ENCODE measurements at regions not wholly inside any gene's neighbourhood (a gene's known extent, or its start where the extent isn't known, plus 50 kb on each side); places are given as distances from the start of the nearest gene placed in this dataset.

DNA sequence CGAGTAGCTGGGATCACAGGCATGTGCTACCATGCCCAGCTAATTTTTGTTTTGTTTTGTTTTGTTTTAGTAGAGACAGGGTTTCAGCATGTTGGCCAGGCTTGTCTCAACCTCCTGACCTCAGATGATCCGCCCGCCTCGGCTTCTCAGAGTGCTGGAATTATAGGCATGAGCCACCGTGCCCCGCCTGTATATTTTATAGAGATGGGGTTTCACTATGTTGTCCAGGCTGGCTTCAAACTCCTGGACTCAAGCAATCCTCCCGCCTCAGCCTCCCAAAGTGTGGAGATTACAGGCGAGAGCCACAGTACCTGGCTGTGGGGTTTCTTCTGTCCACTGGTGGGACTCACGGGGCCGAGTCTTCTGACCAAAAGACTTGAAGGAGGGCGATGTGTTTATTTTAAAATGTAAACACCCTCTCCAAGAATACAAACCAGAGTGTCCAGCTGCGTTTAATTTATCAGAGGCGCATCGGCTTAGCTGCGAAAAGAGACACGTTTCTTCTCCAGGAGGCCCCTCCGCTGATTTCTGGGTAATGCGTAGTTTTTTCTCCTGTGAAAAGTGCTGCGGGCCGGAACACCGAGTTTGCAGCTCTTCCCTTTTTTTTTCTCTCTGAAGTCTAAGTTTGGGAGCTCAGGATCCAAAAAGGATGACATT, 86.9 kb upstream of the CIBAR2 start:
- Histone ChIP-seq H3K79me2 (ENCODE audit: control insufficient read depth, insufficient read depth, low read length) (peaks cover 7% of the 10 kb centered on the region), H3K27me3 (ENCODE audit: insufficient read depth, low read length, poor library complexity) (no peaks in the 10 kb centered on the region), H3K4me1 (ENCODE audit: control insufficient read depth, low read depth, low read length) (peaks cover 6% of the 10 kb centered on the region), H3K56ac (ENCODE audit: low read length) (no peak overlapping the region), H3K23ac (ENCODE audit: low read length) (no peak overlapping the region), H2BK15ac (replicated peaks; ENCODE audit: low read depth) (no peak overlapping the region), H3K36me3 (ENCODE audit: control insufficient read depth, insufficient read depth, low read length) (no peaks in the 10 kb centered on the region), H2AK5ac (ENCODE audit: low read length) (no peak overlapping the region), H2BK120ac (ENCODE audit: low read depth, low read length) (no peak overlapping the region), H4K8ac (ENCODE audit: low read depth, low read length) (no peak overlapping the region), H2BK5ac (ENCODE audit: low read length) (no peak overlapping the region), H3K79me1 (ENCODE audit: low read length) (peaks cover 26% of the 10 kb centered on the region), H3K18ac (ENCODE audit: low read length) (no peak overlapping the region), H3K27ac (ENCODE audit: low read depth, low read length) (no peak overlapping the region), H3K4me2 (ENCODE audit: low read length) (no peak overlapping the region), H3K4me3 (ENCODE audit: low read length) (no peak overlapping the region), H4K5ac (ENCODE audit: low read length) (no peak overlapping the region), H3K4ac (ENCODE audit: low read depth, low read length) (no peak overlapping the region), H3K9ac (ENCODE audit: low read length) (no peak overlapping the region)
- WGBS (ENCODE audit: extremely low coverage, insufficient coverage, low lambda C conversion rate), result no CpG with 5 or more reads among the region's 21 CpGs
- no peak for DNase-seq

DNA sequence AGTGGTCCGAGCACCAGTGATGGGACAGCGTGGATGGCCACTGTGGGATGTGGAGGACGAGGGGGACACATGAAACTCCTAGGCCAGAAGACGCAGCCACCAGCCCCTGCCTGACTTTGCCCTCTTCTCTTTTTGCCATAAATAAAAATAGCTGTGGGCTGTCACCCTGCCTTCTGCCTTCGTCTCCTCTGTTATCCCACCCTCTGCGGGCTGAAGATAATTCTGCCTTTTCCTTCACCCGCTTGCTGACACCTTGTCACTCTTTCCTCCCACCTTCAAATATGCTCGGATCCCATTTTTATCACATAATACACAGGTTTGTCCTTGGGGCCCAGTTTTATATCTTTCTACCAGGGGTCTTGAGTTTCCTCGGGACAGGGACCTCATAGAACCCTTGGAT, 87.6 kb upstream of the CIBAR2 start:
- H3K56ac ChIP-seq (ENCODE audit: low read length), result peak overlapping the region; percentile 15
- H4K8ac ChIP-seq (ENCODE audit: low read depth, low read length), result no peak overlapping the region
- no peak for DNase-seq
- H2BK5ac ChIP-seq (ENCODE audit: low read length), result no peak overlapping the region
- no peak overlapping the region for H3K4me3 ChIP-seq (ENCODE audit: low read length)
- H3K79me1 ChIP-seq (ENCODE audit: low read length), result peaks cover 19% of the 10 kb centered on the region
- no CpG with 5 or more reads among the region's 9 CpGs for WGBS (ENCODE audit: extremely low coverage, insufficient coverage, low lambda C conversion rate)
- peaks cover 5% of the 10 kb centered on the region for H3K79me2 ChIP-seq (ENCODE audit: control insufficient read depth, insufficient read depth, low read length)
- H3K27ac ChIP-seq (ENCODE audit: low read depth, low read length), result no peak overlapping the region
- no peak overlapping the region for H3K4ac ChIP-seq (ENCODE audit: low read depth, low read length)
- H3K23ac ChIP-seq (ENCODE audit: low read length), result no peak overlapping the region
- no peaks in the 10 kb centered on the region for H3K36me3 ChIP-seq (ENCODE audit: control insufficient read depth, insufficient read depth, low read length)
- H3K4me2 ChIP-seq (ENCODE audit: low read length), result no peak overlapping the region
- H3K9ac ChIP-seq (ENCODE audit: low read length), result no peak overlapping the region
- H2BK120ac ChIP-seq (ENCODE audit: low read depth, low read length), result no peak overlapping the region
- H3K27me3 ChIP-seq (ENCODE audit: insufficient read depth, low read length, poor library complexity), result no peaks in the 10 kb centered on the region
- no peak overlapping the region for H2BK15ac ChIP-seq (replicated peaks; ENCODE audit: low read depth)
- H2AK5ac ChIP-seq (ENCODE audit: low read length), result no peak overlapping the region
- no peak overlapping the region for H4K5ac ChIP-seq (ENCODE audit: low read length)
- H3K18ac ChIP-seq (ENCODE audit: low read length), result no peak overlapping the region
- H3K4me1 ChIP-seq (ENCODE audit: control insufficient read depth, low read depth, low read length), result peaks cover 6% of the 10 kb centered on the region

DNA sequence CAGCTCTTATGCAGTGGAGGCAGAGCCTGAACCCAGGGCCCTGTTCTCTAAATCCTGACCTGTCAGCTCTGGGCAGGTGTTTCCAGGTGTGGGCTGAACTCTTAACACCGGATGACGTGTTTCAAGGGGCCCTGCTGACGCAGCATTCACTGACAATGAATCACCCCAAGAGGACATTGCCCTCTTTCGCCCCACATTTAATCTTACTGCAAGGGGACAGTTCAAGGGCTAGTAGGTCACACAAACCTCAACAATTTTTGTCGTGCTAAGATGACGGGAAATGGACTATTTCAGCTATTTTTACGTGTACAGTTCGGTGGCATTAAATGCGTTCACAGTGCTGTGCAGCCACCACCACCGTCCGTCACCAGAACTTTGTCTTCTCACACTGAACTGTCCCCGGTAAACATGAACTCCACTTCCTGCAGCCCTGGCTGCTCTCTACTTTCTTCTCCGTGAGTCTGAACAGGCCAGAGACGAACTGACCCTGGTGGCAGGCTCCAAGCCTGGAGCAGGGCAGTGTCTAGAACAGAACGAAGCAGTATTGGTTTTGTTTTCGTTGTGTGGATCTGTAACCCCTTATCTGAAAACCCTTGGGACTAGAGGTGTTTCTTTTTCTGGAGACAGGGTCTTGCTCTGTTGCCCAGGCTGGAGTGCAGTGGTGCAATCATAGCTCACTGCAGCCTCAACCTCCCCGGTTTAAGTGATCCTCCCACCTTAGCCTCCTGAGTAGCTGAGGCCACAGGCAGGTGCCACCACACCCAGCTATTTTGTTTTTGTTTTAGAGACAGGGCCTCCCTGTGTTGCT, 88.4 kb upstream of the CIBAR2 start:
- Histone ChIP-seq H4K5ac (ENCODE audit: low read length) (no peak overlapping the region), H3K4me1 (ENCODE audit: control insufficient read depth, low read depth, low read length) (peaks cover 6% of the 10 kb centered on the region), H2BK120ac (ENCODE audit: low read depth, low read length) (no peak overlapping the region), H2AK5ac (ENCODE audit: low read length) (no peak overlapping the region), H3K27me3 (ENCODE audit: insufficient read depth, low read length, poor library complexity) (no peaks in the 10 kb centered on the region), H3K18ac (ENCODE audit: low read length) (no peak overlapping the region), H3K56ac (ENCODE audit: low read length) (no peak overlapping the region), H3K36me3 (ENCODE audit: control insufficient read depth, insufficient read depth, low read length) (no peaks in the 10 kb centered on the region), H3K4ac (ENCODE audit: low read depth, low read length) (no peak overlapping the region), H3K79me1 (ENCODE audit: low read length) (peaks cover 15% of the 10 kb centered on the region), H3K4me2 (ENCODE audit: low read length) (no peak overlapping the region), H2BK5ac (ENCODE audit: low read length) (no peak overlapping the region), H3K27ac (ENCODE audit: low read depth, low read length) (no peak overlapping the region), H3K4me3 (ENCODE audit: low read length) (no peak overlapping the region), H4K8ac (ENCODE audit: low read depth, low read length) (no peak overlapping the region), H3K9ac (ENCODE audit: low read length) (no peak overlapping the region), H3K79me2 (ENCODE audit: control insufficient read depth, insufficient read depth, low read length) (peaks cover 5% of the 10 kb centered on the region), H3K23ac (ENCODE audit: low read length) (no peak overlapping the region), H2BK15ac (replicated peaks; ENCODE audit: low read depth) (no peak overlapping the region)
- DNase-seq, result no peak
- no CpG with 5 or more reads among the region's 17 CpGs for whole genome bisulfite sequencing (ENCODE audit: extremely low coverage, insufficient coverage, low lambda C conversion rate)

DNA sequence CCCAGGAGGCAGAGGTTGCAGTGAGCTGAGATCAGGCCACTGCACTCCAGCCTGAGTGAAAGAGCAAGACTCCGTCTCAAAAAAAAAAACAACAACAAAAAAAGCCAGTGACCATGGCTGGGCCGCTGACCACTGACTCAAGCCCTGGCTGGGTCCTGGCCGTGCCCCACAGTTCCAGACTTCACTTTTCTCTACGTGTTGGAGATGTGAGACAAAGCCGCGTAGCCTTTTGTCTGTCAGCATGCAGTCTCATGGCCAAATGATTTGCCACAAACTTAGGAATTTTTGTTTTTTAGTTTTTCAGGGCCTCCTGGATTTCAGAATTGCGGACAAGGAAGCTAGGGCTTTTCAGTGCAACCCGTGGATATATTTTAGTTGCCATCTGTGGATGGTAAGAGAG, 89.3 kb upstream of the CIBAR2 start:
- H3K4me2 ChIP-seq (ENCODE audit: low read length), result no peak overlapping the region
- WGBS (ENCODE audit: extremely low coverage, insufficient coverage, low lambda C conversion rate), result no CpG with 5 or more reads among the region's 8 CpGs
- peaks cover 14% of the 10 kb centered on the region for H3K79me1 ChIP-seq (ENCODE audit: low read length)
- H3K36me3 ChIP-seq (ENCODE audit: control insufficient read depth, insufficient read depth, low read length), result no peaks in the 10 kb centered on the region
- H4K5ac ChIP-seq (ENCODE audit: low read length), result no peak overlapping the region
- H3K4ac ChIP-seq (ENCODE audit: low read depth, low read length), result no peak overlapping the region
- peak overlapping the region; percentile 68 for H3K18ac ChIP-seq (ENCODE audit: low read length)
- no peak overlapping the region for H2BK15ac ChIP-seq (replicated peaks; ENCODE audit: low read depth)
- peaks cover 5% of the 10 kb centered on the region for H3K79me2 ChIP-seq (ENCODE audit: control insufficient read depth, insufficient read depth, low read length)
- no peak overlapping the region for H3K4me3 ChIP-seq (ENCODE audit: low read length)
- no peaks in the 10 kb centered on the region for H3K27me3 ChIP-seq (ENCODE audit: insufficient read depth, low read length, poor library complexity)
- peaks cover 11% of the 10 kb centered on the region for H3K4me1 ChIP-seq (ENCODE audit: control insufficient read depth, low read depth, low read length)
- no peak overlapping the region for H3K27ac ChIP-seq (ENCODE audit: low read depth, low read length)
- H3K9ac ChIP-seq (ENCODE audit: low read length), result peak overlapping the region; percentile 26
- no peak overlapping the region for H3K23ac ChIP-seq (ENCODE audit: low read length)
- H3K56ac ChIP-seq (ENCODE audit: low read length), result peak overlapping the region; percentile 54
- H2AK5ac ChIP-seq (ENCODE audit: low read length), result no peak overlapping the region
- no peak overlapping the region for H2BK5ac ChIP-seq (ENCODE audit: low read length)
- H4K8ac ChIP-seq (ENCODE audit: low read depth, low read length), result no peak overlapping the region
- no peak for DNase-seq
- no peak overlapping the region for H2BK120ac ChIP-seq (ENCODE audit: low read depth, low read length)

GRCh38 chr16:85202051-85202601, 89.9 kb upstream of the CIBAR2 start:
- H3K9ac ChIP-seq (ENCODE audit: low read length), result peak overlapping the region; percentile 28
- H3K79me2 ChIP-seq (ENCODE audit: control insufficient read depth, insufficient read depth, low read length), result peaks cover 5% of the 10 kb centered on the region
- peak overlapping the region; percentile 54 for H3K56ac ChIP-seq (ENCODE audit: low read length)
- peaks cover 11% of the 10 kb centered on the region for H3K4me1 ChIP-seq (ENCODE audit: control insufficient read depth, low read depth, low read length)
- H3K4me2 ChIP-seq (ENCODE audit: low read length), result no peak overlapping the region
- peak overlapping the region; percentile 29 for H3K27ac ChIP-seq (ENCODE audit: low read depth, low read length)
- H3K79me1 ChIP-seq (ENCODE audit: low read length), result peaks cover 14% of the 10 kb centered on the region
- H3K36me3 ChIP-seq (ENCODE audit: control insufficient read depth, insufficient read depth, low read length), result no peaks in the 10 kb centered on the region
- H3K27me3 ChIP-seq (ENCODE audit: insufficient read depth, low read length, poor library complexity), result no peaks in the 10 kb centered on the region
- H2BK5ac ChIP-seq (ENCODE audit: low read length), result no peak overlapping the region
- H4K8ac ChIP-seq (ENCODE audit: low read depth, low read length), result no peak overlapping the region
- H3K4me3 ChIP-seq (ENCODE audit: low read length), result no peak overlapping the region
- H3K4ac ChIP-seq (ENCODE audit: low read depth, low read length), result peak overlapping the region; percentile 19
- H2BK120ac ChIP-seq (ENCODE audit: low read depth, low read length), result peak overlapping the region; percentile 21
- no peak overlapping the region for H2AK5ac ChIP-seq (ENCODE audit: low read length)
- DNase-seq, result peak; percentile 51
- no peak overlapping the region for H4K5ac ChIP-seq (ENCODE audit: low read length)
- no CpG with 5 or more reads among the region's 14 CpGs for WGBS (ENCODE audit: extremely low coverage, insufficient coverage, low lambda C conversion rate)
- H3K18ac ChIP-seq (ENCODE audit: low read length), result peak overlapping the region; percentile 68
- no peak overlapping the region for H2BK15ac ChIP-seq (replicated peaks; ENCODE audit: low read depth)
- H3K23ac ChIP-seq (ENCODE audit: low read length), result peak overlapping the region; percentile 15

Measured in mesendoderm (in vitro differentiated cells).